Activated T-helper 1 cell treated with anti-CD3 and anti-CD28 coated beads, Interleukin-2, amount 50 U/mL, for 16 hours (primary cell): ENCODE measurements at regions not wholly inside any gene's neighbourhood (a gene's known extent, or its start where the extent isn't known, plus 50 kb on each side); places are given as distances from the start of the nearest gene placed in this dataset.
"Not testable (repeated sequence)": the region's sequence is repeated elsewhere in the genome, so short reads cannot be mapped to it uniquely, and the experiment has no call there.

Source experiments
- DNase-seq, 2 donors: peaks; one replicate each; pipeline ENCODE4 v3.0.0-alpha.2; 2020; ENCODE audit warnings: low read depth in 1 of 2, low spot score in 1 of 2

GRCh38 chr7:130845581-130846085, 111.6 kb upstream of the KLF14 start:
- no peak for DNase-seq

GRCh38 chr7:130849604-130850003, 115.6 kb upstream of the KLF14 start:
- DNase-seq: no peak

- DNase-seq: no peak
Observed at GRCh38 chr7:130850956-130851355, 116.9 kb upstream of the KLF14 start.

- no peak for DNase-seq
Observed at GRCh38 chr7:130852867-130853266, 118.9 kb upstream of the KLF14 start.

GRCh38 chr7:130853503-130854279, 119.7 kb upstream of the KLF14 start:
- no peak for DNase-seq

- DNase-seq: no peak
Observed at GRCh38 chr7:130854481-130854880, 120.5 kb upstream of the KLF14 start.

- no peak for DNase-seq
Observed at GRCh38 chr7:130856866-130857265, 122.9 kb upstream of the KLF14 start.

- DNase-seq: not testable (repeated sequence)
Observed at GRCh38 chr7:130860832-130861231, 126.8 kb upstream of the KLF14 start.

GRCh38 chr7:130865408-130866236, 131.6 kb upstream of the KLF14 start:
- no peak for DNase-seq

GRCh38 chr7:130867039-130867438, 133.0 kb upstream of the KLF14 start:
- DNase-seq: no peak

- no peak for DNase-seq
Observed at GRCh38 chr7:130867581-130868136, 133.7 kb upstream of the KLF14 start.

- no peak for DNase-seq
Observed at GRCh38 chr7:130868139-130868538, 134.1 kb upstream of the KLF14 start.

- DNase-seq: no peak
Observed at GRCh38 chr7:130869918-130870317, 135.9 kb upstream of the KLF14 start.

- no peak for DNase-seq
Observed at GRCh38 chr7:130872341-130872740, 138.3 kb upstream of the KLF14 start.

GRCh38 chr7:130872756-130873448, 138.9 kb upstream of the KLF14 start:
- no peak for DNase-seq

- no peak for DNase-seq
Observed at GRCh38 chr7:130874071-130874915, 140.3 kb upstream of the KLF14 start.

- no peak for DNase-seq
Observed at GRCh38 chr7:130875265-130875741, 141.3 kb upstream of the KLF14 start.

GRCh38 chr7:130875901-130876300, 141.9 kb upstream of the KLF14 start:
- no peak for DNase-seq

- no peak for DNase-seq
Observed at GRCh38 chr7:130877236-130877990, 143.4 kb upstream of the KLF14 start.

GRCh38 chr7:130877991-130878305, 143.9 kb upstream of the KLF14 start:
- no peak for DNase-seq
